Epithelial cell of proximal tubule (primary cell): ENCODE measurements at regions not wholly inside any gene's neighbourhood (a gene's known extent, or its start where the extent isn't known, plus 50 kb on each side); places are given as distances from the start of the nearest gene placed in this dataset.

Experiments used
- DNase-seq: peaks from one replicate; pipeline ENCODE4 v3.0.0-alpha.2; 2011; ENCODE audit warnings: low read depth
- H3K4me3 ChIP-seq: 2 replicates; pipeline ENCODE4 v1.5.1; 2011; ENCODE audit warnings: low read depth, mild to moderate bottlenecking, low read length
- TF ChIP-seq, protein P1 (sequence below): conservative IDR thresholded peaks from 2 replicates; pipeline ENCODE4 v1.5.1; 2012; ENCODE audit warnings: low read depth, mild to moderate bottlenecking, low read length

DNA sequence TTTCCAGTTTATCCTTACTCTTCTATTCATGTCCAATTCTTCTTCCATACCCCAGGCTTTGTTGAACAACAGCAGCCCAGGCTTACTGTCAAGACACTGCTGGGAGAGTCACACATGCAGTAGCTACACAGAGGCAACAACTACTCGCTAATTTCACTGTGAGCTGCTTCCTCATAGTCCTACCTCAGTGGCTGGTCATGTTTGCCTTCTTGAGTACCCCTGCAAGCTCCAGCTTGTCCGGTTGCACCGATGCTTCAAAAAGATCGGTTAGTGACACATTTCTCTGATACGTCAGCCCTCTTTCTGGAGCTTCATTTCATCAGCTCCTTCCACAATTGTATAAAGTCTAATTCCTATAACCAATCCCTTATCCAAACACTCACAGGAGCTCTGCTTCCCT, 246.7 kb upstream of the NFIA start:
- TF ChIP-seq, protein P1, sequence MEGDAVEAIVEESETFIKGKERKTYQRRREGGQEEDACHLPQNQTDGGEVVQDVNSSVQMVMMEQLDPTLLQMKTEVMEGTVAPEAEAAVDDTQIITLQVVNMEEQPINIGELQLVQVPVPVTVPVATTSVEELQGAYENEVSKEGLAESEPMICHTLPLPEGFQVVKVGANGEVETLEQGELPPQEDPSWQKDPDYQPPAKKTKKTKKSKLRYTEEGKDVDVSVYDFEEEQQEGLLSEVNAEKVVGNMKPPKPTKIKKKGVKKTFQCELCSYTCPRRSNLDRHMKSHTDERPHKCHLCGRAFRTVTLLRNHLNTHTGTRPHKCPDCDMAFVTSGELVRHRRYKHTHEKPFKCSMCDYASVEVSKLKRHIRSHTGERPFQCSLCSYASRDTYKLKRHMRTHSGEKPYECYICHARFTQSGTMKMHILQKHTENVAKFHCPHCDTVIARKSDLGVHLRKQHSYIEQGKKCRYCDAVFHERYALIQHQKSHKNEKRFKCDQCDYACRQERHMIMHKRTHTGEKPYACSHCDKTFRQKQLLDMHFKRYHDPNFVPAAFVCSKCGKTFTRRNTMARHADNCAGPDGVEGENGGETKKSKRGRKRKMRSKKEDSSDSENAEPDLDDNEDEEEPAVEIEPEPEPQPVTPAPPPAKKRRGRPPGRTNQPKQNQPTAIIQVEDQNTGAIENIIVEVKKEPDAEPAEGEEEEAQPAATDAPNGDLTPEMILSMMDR: no peak
- H3K4me3 ChIP-seq: no peak overlapping the region
- DNase-seq: no peak

DNA sequence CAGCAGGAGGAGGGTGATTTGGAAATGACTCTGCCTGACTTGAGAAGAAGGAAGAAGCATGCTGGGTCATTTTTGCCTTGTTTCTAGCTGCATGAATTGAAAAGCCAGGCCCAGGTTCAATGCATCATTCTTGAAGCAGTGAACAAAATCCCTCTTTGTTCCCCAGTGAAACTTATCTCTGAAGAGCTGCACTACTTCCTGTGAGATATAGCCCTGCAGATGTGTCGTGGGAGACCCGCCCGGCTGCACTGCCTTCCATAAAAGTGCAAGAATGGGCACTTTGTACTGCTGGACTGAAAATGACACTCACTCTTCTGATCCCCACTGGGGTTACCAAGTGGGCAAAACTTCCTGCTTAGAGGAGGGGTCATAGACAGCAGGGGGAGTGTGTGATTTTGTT, 249.2 kb upstream of the NFIA start:
- no peak overlapping the region for H3K4me3 ChIP-seq
- TF ChIP-seq, protein P1: no peak
- no peak for DNase-seq

- TF ChIP-seq, protein P1: no peak
- H3K4me3 ChIP-seq: no peak overlapping the region
- no peak for DNase-seq
Observed at GRCh38 chr1:60832367-60832766, 250.0 kb upstream of the NFIA start.

DNA sequence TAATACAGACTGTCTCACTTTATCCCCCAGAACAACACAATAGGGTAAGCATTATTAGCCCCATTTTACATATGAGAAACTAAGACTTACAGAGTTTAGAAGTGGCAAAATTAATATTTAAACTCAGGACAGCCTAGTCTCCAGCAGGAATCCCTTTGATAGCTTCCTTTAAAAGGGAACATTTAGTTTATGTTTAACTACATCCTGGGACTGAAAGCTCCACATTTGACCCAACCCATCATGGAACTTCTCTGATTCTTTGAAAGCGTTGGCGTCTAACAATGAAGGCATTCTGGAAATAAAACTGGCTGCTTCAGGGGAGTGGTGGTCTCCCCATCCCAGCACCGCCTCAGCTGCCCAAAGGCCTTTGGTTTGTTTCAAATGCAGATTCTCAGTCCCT, 250.6 kb upstream of the NFIA start:
- TF ChIP-seq, protein P1: no peak
- H3K4me3 ChIP-seq: no peak overlapping the region
- peak; percentile 18 for DNase-seq

- no peak overlapping the region for H3K4me3 ChIP-seq
- TF ChIP-seq, protein P1: no peak
- no peak for DNase-seq
Observed at GRCh38 chr1:60828944-60829343, 253.4 kb upstream of the NFIA start.

- no peak overlapping the region for H3K4me3 ChIP-seq
- TF ChIP-seq, protein P1: no peak
- no peak for DNase-seq
Observed at GRCh38 chr1:60826320-60827094, 255.9 kb upstream of the NFIA start.

GRCh38 chr1:60825593-60825992, 256.8 kb upstream of the NFIA start:
- TF ChIP-seq, protein P1: peak; percentile 41
- no peak overlapping the region for H3K4me3 ChIP-seq
- no peak for DNase-seq
